ENCODE measurements at regions not wholly inside any gene's neighbourhood (a gene's known extent, or its start where the extent isn't known, plus 50 kb on each side); places are given as distances from the start of the nearest gene placed in this dataset.
"Not testable (repeated sequence)": the region's sequence is repeated elsewhere in the genome, so short reads cannot be mapped to it uniquely, and the experiment has no call there.

DNA sequence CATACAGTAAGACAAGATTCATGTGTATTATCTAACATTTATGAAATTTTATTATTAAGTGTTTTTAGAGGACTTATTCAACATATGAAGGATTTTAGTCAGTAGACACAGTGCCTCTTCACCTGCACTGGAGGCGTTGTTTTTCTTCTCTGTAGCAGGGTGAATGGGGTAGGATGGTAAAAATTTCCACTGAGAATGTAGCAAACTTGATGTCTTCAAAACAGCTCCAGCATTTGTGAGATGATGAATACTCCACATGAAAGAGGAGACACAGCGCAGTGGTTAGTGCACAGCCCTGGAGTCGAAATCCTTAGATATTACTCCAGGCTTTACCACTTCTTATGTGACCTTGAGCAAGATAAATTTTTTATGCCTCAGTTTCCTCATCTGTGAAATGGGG is 110.5 kb upstream of the AHI1 start:
- no peak overlapping the region for H3K4me3 ChIP-seq (ENCODE audit: low read depth, low read length)
- in situ Hi-C loops (cut with HindIII; ENCODE audit: low sequenced_read_pairs), result no loop called here
- TF ChIP-seq, protein P1, sequence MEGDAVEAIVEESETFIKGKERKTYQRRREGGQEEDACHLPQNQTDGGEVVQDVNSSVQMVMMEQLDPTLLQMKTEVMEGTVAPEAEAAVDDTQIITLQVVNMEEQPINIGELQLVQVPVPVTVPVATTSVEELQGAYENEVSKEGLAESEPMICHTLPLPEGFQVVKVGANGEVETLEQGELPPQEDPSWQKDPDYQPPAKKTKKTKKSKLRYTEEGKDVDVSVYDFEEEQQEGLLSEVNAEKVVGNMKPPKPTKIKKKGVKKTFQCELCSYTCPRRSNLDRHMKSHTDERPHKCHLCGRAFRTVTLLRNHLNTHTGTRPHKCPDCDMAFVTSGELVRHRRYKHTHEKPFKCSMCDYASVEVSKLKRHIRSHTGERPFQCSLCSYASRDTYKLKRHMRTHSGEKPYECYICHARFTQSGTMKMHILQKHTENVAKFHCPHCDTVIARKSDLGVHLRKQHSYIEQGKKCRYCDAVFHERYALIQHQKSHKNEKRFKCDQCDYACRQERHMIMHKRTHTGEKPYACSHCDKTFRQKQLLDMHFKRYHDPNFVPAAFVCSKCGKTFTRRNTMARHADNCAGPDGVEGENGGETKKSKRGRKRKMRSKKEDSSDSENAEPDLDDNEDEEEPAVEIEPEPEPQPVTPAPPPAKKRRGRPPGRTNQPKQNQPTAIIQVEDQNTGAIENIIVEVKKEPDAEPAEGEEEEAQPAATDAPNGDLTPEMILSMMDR (IDR thresholded peaks at IDR 0.05; ENCODE audit: low read depth, low read length, missing control alignments), result no peak
- no peak for DNase-seq (ENCODE audit: low read depth)

DNA sequence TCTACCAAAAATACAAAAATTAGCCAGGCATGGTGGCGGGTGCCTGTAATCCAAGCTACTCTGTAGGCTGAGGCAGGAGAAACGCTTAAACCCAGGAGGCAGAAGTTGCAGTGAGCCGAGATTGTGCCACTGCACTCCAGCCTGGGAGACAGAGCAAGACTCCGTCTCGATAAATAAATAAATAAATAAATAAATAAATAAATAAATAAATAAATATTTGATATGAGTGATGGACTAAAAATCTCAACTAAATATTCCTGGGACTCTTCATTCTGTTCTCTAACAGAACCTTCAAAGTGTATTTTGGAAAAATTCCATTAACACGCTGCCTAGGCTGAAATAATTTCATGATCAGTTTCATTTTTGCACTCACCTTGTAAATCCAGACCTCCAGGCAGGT is 112.7 kb upstream of the AHI1 start:
- H3K4me3 ChIP-seq (ENCODE audit: low read depth, low read length); in situ Hi-C loops (cut with HindIII; ENCODE audit: low sequenced_read_pairs); DNase-seq (ENCODE audit: low read depth): not testable (repeated sequence)

DNA sequence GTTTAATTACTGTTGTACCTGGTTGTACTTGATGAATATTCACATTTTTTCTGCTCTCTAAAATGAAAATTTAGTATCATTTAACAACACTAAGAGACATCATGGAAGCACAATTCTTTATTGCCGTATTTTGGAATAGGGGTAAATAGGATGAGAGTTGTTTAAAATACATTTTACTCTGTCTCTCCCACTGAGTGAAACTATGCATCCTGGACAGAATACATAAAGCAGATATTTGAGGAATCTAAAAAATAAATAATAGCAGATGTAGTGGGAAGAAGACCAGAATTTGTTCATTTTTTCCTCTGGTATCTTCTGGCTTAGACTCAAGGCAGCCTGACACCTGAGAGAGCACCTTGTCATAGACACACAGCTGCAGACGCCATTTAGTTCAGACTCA is 119.1 kb upstream of the AHI1 start:
- H3K4me3 ChIP-seq (ENCODE audit: low read depth, low read length), result no peak overlapping the region
- no peak for DNase-seq (ENCODE audit: low read depth)
- TF ChIP-seq, protein P1 (IDR thresholded peaks at IDR 0.05; ENCODE audit: low read depth, low read length, missing control alignments), result no peak
- in situ Hi-C loops (cut with HindIII; ENCODE audit: low sequenced_read_pairs), result no loop called here

DNA sequence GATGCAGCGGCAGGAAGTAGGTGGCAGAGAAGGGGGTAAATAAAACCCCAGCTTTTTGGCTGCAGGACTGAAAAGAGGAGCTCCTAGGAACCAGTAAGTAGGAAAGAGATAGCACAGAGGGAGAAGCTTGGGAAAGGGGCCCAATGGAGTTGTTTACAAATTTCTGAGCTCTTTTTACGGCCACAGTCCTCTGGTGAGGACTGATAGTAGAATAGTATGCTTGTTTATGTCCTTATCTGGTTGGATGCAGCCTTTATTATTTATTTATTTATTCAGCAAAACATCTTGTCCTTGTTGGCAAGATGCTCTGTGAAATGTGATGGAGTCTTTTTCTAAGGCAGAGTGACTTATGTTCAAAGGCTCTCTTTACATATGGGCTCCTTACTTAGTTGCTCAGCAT is 119.7 kb upstream of the AHI1 start:
- DNase-seq (ENCODE audit: low read depth), result no peak
- TF ChIP-seq, protein P1 (IDR thresholded peaks at IDR 0.05; ENCODE audit: low read depth, low read length, missing control alignments), result no peak
- no peak overlapping the region for H3K4me3 ChIP-seq (ENCODE audit: low read depth, low read length)
- in situ Hi-C loops (cut with HindIII; ENCODE audit: low sequenced_read_pairs), result no loop called here

DNA sequence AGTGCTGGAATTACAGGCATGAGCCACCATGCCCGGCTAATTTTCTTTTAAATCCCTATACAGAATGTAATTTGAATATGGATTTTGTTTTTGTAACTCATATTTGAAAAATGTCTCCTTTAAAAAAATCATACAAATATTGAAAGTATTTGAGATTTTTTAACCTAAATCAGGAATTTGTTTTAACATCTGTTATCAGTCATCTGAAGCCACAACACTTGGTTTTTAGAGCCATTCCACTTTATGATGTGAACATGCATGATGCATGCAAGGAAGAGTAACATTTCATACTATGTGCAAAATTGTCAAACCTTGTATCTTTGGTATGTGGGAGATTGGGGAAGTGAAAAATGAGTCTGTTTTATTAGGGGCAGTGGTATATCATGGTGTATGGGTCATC is 124.5 kb upstream of the AHI1 start:
- TF ChIP-seq, protein P1 (IDR thresholded peaks at IDR 0.05; ENCODE audit: low read depth, low read length, missing control alignments), result no peak
- in situ Hi-C loops (cut with HindIII; ENCODE audit: low sequenced_read_pairs), result no loop called here
- no peak overlapping the region for H3K4me3 ChIP-seq (ENCODE audit: low read depth, low read length)
- no peak for DNase-seq (ENCODE audit: low read depth)

DNA sequence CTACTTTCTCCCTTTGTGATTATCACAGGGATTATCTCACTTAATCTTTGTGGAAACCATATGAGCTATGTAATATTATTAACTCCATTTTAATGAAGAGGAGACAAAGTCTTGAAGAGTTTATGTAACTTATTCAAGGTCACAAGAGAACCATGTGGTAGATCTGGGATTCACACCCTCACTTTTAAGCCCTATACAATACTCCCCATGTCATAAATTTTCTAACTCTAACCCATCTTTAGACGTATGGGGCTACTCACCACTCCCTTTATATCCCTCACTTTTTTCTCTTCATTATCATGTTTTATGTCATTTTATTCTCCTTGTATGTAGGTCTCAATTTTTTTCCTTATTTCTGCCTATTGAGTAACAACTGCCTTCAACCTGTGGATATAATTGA is 126.4 kb upstream of the AHI1 start:
- in situ Hi-C loops (cut with HindIII; ENCODE audit: low sequenced_read_pairs), result no loop called here
- no peak overlapping the region for H3K4me3 ChIP-seq (ENCODE audit: low read depth, low read length)
- no peak for DNase-seq (ENCODE audit: low read depth)
- TF ChIP-seq, protein P1 (IDR thresholded peaks at IDR 0.05; ENCODE audit: low read depth, low read length, missing control alignments), result no peak

DNA sequence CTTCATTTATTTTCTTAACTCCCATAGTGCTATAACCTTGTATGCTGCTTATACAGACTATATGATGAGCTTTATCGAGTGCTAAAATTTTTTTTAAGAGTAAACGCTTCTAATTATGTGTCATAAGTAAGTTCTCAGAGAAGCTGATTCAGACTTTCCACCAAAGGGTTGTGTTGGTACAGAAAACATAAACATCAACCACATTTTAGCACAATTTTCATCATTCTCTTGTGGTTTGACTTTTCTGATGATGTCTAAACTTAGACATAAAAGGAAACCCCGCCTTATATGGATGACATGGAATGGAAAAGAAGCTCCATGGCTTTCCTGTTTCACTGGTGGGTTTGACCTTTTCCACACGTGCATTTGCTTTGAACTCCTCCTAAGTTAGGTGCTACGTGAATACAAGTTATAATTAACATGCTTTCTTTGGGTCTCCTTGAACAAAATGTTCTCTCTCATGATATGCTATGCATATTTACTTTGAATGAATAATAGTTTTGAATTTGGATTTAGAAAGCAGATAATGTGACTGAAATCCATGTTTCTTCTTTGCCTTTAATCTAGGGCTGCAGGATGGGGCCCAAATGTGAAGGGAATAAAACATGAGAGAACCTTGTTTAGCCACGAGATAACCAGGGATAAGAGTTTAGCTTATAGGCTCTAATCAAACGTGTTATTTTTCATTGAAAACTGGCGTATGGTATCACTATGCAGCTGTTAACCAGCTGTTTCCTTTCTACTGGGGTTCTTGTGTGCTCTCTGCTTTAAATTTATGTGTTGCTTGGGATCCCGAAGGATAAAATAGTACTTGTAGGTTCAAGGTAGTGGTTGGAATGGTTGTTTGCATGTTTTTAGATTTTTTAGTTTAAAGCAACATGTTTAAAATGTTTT is 127.1 kb upstream of the AHI1 start:
- DNase-seq (ENCODE audit: low read depth), result no peak
- H3K4me3 ChIP-seq (ENCODE audit: low read depth, low read length), result no peak overlapping the region
- in situ Hi-C loops (cut with HindIII; ENCODE audit: low sequenced_read_pairs), result no loop called here
- TF ChIP-seq, protein P1 (IDR thresholded peaks at IDR 0.05; ENCODE audit: low read depth, low read length, missing control alignments), result no peak

DNA sequence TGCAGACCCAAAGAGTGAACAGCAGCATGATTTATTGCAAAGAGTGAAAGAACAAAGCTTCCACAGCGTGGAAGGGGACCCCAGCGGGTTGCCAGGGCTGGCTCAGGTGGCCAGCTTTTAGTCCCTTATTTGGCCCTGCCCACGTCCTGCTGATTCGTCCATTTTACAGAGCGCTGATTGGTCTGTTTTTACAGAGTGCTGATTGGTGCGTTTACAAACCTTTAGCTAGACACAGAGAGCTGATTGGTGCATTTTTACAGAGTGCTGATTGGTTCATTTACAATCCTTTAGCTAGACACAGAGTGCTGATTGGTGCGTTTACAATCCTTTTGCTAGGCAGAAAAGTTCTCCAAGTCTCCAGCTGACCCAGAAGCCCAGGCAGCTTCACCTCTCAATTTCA is 128.5 kb upstream of the AHI1 start:
- H3K4me3 ChIP-seq (ENCODE audit: low read depth, low read length); DNase-seq (ENCODE audit: low read depth); in situ Hi-C loops (cut with HindIII; ENCODE audit: low sequenced_read_pairs): not testable (repeated sequence)

All from astrocyte of the cerebellum (primary cell).